ENCODE measurements at regions not wholly inside any gene's neighbourhood (a gene's known extent, or its start where the extent isn't known, plus 50 kb on each side); places are given as distances from the start of the nearest gene placed in this dataset.

- Histone ChIP-seq H3K4me2 (ENCODE audit: insufficient read depth, low read length) (no peak overlapping the region), H3K36me3 (ENCODE audit: insufficient read depth, low read length) (no peaks in the 10 kb centered on the region), H4K20me1 (ENCODE audit: insufficient read depth, low read length) (no peaks in the 10 kb centered on the region), H3K9me3 (ENCODE audit: low read depth, low read length) (no peaks in the 10 kb centered on the region), H3K27me3 (ENCODE audit: insufficient read depth, low read length) (no peaks in the 10 kb centered on the region), H3K4me3 (ENCODE audit: insufficient read depth, low read length) (no peak overlapping the region), H3K4me1 (ENCODE audit: insufficient read depth, low read length) (no peaks in the 10 kb centered on the region), H3K79me2 (ENCODE audit: insufficient read depth, low read length) (no peaks in the 10 kb centered on the region), H2AFZ (ENCODE audit: low read length) (no peak overlapping the region), H3K27ac (ENCODE audit: low read depth, low read length) (no peak overlapping the region)
- DNase-seq (ENCODE audit: insufficient read length, low spot score, missing footprints), result no peak
- TF ChIP-seq CTCF (IDR thresholded peaks at IDR 0.05; ENCODE audit: extremely low read depth, low read depth, low read length), result no peak
Measured at GRCh38 chr3:135792174-135792573, 173.4 kb upstream of the PPP2R3A start.

DNA sequence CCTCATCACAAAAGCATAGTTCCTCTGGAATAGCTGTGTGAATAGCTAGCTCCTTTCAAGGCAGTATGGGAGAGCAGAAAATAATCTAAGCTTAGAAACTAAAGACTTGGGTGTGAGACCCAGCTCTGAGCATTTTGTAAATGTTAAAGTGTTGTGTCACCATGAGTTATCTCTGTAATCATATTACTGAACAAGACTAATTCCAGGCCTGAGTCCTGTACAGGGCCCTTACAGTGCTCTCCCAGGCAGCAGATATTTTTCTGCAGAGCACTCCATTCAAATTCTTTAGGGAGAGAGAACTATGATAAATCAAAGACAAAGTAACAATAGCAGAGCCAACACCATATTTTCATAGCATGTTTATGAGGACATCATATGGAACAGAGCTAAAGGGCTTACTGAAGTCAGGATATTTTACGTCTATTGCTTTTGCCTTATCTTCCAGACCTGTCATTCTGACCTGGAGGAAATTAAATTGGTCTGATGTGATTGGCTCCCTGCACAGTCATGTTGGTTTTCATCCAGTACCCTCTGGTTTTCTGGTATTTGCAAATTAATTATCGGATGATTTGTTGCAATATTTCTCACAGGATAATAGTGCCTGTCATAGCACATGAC, 172.6 kb upstream of the PPP2R3A start:
- no peak overlapping the region for H3K4me3 ChIP-seq (ENCODE audit: insufficient read depth, low read length)

GRCh38 chr3:135800071-135800549, 165.4 kb upstream of the PPP2R3A start:
- Histone ChIP-seq H4K20me1 (ENCODE audit: insufficient read depth, low read length) (no peaks in the 10 kb centered on the region), H3K79me2 (ENCODE audit: insufficient read depth, low read length) (no peaks in the 10 kb centered on the region), H3K27me3 (ENCODE audit: insufficient read depth, low read length) (no peaks in the 10 kb centered on the region), H3K4me1 (ENCODE audit: insufficient read depth, low read length) (no peaks in the 10 kb centered on the region), H3K9me3 (ENCODE audit: low read depth, low read length) (no peaks in the 10 kb centered on the region), H2AFZ (ENCODE audit: low read length) (no peak overlapping the region), H3K27ac (ENCODE audit: low read depth, low read length) (no peak overlapping the region), H3K4me3 (ENCODE audit: insufficient read depth, low read length) (no peak overlapping the region), H3K4me2 (ENCODE audit: insufficient read depth, low read length) (no peak overlapping the region), H3K36me3 (ENCODE audit: insufficient read depth, low read length) (no peaks in the 10 kb centered on the region)
- TF ChIP-seq CTCF (IDR thresholded peaks at IDR 0.05; ENCODE audit: extremely low read depth, low read depth, low read length), result no peak
- no peak for DNase-seq (ENCODE audit: insufficient read length, low spot score, missing footprints)

More for the DNA sequence above, 172.6 kb upstream of the PPP2R3A start:
- H3K27me3 ChIP-seq (ENCODE audit: insufficient read depth, low read length), result no peaks in the 10 kb centered on the region
- no peaks in the 10 kb centered on the region for H4K20me1 ChIP-seq (ENCODE audit: insufficient read depth, low read length)
- no peaks in the 10 kb centered on the region for H3K9me3 ChIP-seq (ENCODE audit: low read depth, low read length)
- H3K4me1 ChIP-seq (ENCODE audit: insufficient read depth, low read length), result no peaks in the 10 kb centered on the region
- no peak overlapping the region for H3K27ac ChIP-seq (ENCODE audit: low read depth, low read length)
- no peak for TF ChIP-seq CTCF (IDR thresholded peaks at IDR 0.05; ENCODE audit: extremely low read depth, low read depth, low read length)
- no peak overlapping the region for H3K4me2 ChIP-seq (ENCODE audit: insufficient read depth, low read length)
- no peaks in the 10 kb centered on the region for H3K79me2 ChIP-seq (ENCODE audit: insufficient read depth, low read length)
- no peak for DNase-seq (ENCODE audit: insufficient read length, low spot score, missing footprints)
- H3K36me3 ChIP-seq (ENCODE audit: insufficient read depth, low read length), result no peaks in the 10 kb centered on the region
- no peak overlapping the region for H2AFZ ChIP-seq (ENCODE audit: low read length)

DNA sequence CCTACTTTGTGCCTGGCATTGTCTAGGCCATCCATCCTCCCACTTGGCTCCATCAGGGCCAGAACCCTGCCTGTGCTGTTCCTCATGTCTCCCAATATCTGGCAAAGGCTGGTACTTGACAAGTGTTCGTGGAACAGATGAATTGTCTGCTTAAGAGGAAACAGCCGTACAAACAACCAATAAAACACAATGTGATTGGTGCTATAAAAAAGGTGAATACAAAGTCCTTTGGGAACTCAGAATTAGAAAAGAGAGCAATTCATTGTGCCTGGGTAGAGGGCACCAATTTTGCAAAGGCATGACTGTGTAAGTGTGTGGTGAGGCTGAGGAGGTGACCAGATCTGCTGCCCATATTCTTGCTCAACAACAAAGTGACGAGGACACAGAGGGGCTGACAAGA, 164.5 kb upstream of the PPP2R3A start:
- Histone ChIP-seq H3K36me3 (ENCODE audit: insufficient read depth, low read length) (no peaks in the 10 kb centered on the region), H4K20me1 (ENCODE audit: insufficient read depth, low read length) (no peaks in the 10 kb centered on the region), H3K27me3 (ENCODE audit: insufficient read depth, low read length) (no peaks in the 10 kb centered on the region), H2AFZ (ENCODE audit: low read length) (no peak overlapping the region), H3K79me2 (ENCODE audit: insufficient read depth, low read length) (no peaks in the 10 kb centered on the region), H3K9me3 (ENCODE audit: low read depth, low read length) (no peaks in the 10 kb centered on the region), H3K27ac (ENCODE audit: low read depth, low read length) (no peak overlapping the region), H3K4me3 (ENCODE audit: insufficient read depth, low read length) (no peak overlapping the region), H3K4me1 (ENCODE audit: insufficient read depth, low read length) (no peaks in the 10 kb centered on the region), H3K4me2 (ENCODE audit: insufficient read depth, low read length) (no peak overlapping the region)
- TF ChIP-seq CTCF (IDR thresholded peaks at IDR 0.05; ENCODE audit: extremely low read depth, low read depth, low read length), result no peak
- DNase-seq (ENCODE audit: insufficient read length, low spot score, missing footprints), result no peak
